HUDEP-2 (cell line): ENCODE measurements at regions not wholly inside any gene's neighbourhood (a gene's known extent, or its start where the extent isn't known, plus 50 kb on each side); places are given as distances from the start of the nearest gene placed in this dataset.

ENCODE experiments used
- DNase-seq, 76 experiments: peaks; one replicate each; lab custom pipeline; 2025; ENCODE audit not compliant: unreplicated experiment in 76 of 76; lab: John Stamatoyannopoulos, UW

DNA sequence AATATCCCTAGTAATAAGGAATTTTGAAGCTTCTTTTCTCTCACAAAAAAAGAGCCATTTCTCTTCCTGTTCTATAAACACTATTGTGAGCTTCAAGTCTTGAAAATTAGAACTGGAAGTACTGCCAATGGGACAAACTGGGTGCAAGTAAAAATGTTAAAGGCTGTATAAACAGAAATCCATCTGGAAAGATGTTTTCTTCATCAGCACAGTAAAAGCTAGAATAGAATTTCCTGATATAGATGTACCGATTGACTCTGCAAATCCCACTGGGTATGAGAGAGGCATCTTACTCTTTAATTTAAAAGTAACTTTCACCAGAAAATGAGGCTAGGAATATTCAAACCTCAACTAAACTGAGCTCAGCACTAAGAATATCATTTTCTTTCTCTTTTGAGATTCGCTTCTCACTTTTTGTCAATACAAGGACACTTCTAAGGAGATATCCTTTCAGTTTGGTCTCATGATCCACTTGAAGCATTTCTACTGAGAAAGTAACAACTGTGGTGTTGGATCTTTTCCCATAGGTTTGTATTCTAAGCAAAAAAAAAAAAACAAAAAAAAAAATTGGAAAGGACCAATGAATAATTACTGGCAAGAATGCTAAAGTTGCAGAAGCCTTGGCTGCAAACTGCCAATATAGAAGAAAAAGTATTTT lies 169.0 kb upstream of the PRDM1 start:
- DNase-seq = no peak

DNA sequence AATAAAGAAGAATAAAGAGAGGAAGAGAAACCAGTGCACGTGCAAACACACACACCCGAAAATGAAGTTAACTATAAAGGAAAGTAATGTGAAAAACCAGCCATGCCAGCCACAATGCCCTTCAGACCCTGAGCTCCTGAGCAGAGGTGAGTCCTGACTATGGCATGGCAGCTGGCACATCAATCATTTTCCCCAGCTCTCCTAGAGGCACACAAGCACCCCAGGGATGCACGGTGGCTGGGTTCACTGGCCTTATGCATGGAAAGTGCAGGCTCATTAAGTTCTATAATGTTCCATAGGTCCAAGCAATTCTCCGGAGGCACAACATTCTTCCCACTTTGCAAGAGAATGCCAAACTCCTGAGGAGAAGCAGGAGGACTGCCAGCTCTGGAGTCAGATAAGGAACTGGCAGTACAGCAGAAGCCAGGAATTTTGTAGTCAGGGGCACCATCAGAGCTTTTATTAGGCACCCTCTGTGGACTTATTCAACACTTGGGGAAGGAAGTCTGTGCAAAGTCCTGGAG lies 175.0 kb upstream of the PRDM1 start:
- DNase-seq = no peak

DNA sequence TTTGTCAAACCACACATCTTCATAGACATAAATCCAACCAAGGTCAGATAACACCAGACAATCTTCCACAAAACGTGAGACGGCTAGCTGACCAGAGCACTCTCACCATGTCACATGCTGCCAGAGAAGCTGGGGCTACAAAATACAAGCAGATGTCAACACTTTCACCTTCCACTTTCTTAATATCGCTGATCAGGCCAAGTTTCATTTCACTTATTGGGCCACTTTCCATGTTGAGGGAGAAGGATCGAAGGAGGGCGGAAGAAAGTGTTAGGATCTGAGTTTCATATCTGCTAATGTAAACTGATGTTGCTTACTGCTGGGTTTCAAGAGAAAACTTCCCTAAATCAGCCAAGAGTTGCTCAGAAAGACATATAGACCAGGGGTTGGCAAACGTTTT lies 177.0 kb upstream of the PRDM1 start:
- no peak for DNase-seq

DNA sequence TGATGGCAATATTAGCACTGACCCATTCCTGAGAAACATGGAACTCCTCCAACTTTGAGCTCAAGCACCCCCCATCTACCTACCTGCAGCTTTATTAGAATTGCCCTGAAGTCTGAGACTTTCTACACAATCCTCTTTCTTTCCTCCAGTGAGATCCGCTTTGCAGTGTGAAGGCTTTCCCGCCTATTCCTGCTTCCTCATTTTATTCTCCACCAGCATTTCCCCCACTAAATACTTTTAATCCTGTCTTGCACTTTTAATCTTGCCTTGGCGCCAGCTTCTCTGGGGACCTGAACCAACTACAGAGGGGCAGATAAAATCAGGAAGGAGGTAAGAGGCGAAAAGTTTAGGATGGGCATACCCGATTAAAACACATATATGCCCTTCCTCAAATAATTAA lies 178.1 kb upstream of the PRDM1 start:
- no peak for DNase-seq

DNA sequence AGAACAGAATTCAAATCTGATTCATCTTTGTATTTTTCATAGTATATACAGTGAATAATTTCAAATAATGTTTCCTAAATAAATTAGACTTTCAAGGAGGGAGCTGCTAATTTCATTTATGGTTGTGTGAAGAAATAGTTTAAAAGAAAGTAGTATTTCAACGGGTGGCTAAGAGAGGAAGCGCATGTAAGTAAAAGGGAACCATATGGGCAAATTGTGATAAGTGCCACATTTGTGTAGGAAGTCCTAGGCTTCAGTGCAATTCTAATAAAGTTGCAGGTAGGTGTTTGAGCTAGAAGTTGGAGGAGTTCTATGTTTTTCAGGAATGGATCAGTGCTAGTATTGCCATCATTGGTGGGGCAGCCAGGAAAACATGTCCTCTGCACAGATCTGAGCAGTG lies 178.8 kb upstream of the PRDM1 start:
- no peak for DNase-seq

DNA sequence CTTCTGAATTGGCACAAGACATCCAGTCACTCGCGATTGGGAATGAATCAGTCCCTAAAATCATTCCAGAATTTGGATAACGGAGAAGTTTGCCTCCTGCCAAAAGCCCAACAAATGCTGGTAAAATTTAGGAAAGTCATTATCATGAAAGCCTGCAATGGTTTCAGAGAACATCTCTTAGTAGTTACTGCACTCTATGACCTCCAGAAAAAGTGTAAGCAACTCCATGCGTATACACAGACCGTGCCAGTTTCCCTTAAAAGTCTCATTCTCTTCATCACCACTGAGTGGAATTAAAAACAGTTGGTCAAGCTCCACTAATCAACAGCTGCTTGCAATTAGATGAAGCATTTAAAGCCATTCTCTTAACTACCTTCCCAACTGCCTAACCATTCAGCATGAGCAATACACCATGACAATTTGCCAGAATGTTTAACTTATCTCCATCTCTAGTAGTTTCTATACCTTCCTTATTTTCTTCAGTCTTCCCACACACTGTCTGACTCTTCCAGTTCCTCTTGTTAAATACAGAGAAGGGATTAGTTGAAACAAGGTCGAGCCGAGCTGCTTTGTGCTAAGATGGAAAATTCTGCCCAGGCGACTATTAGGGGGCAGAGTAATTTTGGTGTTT lies 183.6 kb upstream of the PRDM1 start:
- DNase-seq = no peak

DNA sequence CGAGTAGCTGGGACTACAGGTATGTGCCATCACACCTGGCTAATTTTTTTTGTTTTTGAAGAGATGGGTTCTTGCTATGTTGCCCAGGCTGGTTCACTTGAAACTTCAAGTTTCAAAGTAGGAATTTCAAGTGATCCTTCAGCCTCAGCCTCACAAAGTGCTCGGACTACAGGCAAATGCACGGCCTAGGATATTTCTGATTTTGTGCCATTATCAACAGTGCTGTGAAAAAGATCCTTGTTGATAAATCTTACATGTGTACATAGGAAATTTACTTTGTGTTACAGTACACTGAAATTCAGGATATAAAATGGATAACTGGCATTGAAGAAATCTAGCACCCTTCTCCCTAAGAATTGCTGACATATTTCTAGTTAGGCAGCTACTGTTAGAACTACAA lies 184.6 kb upstream of the PRDM1 start:
- no peak for DNase-seq

DNA sequence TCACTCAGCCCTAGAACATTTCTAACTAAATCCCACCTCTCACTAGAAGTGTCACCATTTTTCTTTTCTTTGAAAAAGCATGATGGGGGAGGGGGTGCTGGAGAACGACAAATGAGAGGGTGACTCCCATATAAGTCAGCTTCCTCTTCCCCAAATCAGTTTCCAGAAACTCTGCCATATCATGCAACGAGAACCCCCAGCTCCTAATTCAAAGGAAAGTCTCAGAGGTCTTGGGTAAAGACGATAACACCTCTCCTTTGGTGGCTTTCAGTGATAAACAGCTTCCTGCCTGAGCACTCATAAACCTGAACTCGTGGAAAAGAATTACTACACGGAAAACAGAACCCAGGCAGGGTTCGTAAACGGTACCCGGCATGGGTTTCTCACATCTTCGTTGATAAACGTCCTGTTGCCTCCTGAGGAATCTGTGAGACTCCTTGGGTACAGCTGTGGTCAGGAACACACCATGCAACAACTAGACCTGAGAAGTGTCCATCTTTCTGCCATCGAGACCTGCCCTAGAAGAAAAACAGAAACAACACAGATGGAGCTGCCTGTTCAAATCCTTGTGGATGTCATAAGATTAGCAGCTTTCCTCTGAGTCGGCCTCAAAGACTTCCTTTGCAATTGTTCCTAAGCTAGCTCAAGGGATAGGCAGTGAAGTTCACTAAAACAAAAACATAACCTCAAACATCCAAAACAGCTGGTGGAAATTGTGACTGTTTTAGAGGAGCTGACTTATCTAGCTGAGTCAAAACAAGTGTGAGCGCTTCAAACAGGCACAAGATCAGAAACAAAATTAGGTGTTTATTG lies 185.8 kb upstream of the PRDM1 start:
- DNase-seq = peak in 2 of 76 experiments; percentile 9 to 14

DNA sequence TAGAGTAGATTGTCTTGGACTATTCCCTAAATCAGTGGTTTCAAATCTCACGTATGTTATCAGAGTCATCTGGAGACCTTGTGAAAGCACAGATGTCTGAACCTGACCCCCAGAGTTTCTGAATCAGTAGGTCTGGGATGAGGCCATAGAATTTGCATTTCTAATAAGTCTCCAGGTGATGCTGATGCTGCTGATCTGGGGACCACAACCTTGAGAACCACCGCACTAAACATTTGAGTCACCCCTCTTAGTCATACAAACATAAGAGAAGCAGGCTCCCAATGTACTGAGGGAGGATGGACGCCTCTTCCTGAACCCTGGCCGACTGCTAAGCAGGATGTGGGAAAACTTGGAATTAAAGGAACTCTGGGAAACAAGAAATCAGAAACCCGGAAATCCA lies 187.8 kb upstream of the PRDM1 start:
- DNase-seq = no peak

DNA sequence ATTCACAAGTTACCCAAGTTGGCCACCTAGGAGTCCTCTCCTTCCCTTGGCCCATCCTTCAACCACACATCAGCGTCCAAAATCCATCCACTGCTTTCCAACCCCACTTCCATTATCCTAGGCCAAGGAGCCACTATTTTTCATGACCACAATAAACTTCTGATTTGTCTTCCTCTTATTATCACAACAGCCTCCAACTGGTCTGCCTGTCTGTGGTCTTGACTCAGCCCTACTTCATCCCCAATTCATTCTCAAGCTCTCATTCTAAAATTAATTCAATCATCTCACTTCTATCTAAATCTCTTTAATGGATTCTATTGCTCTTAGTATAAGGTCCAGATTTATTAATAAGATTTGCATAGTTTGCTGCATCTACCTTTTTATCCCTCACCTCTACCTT lies 189.0 kb upstream of the PRDM1 start:
- DNase-seq = no peak

DNA sequence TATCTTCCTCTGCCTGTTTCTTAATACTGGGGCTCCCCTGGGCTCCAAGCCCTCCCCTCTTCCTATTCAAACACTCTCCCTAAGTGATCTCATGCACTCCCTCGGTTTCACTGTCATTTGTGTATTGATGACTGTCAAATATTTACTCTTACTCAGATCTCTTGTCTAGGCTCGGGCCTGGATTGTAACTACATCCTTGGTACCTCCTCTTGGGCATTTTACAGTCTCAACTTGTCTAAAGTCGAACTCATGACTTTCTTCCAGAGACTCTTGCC lies 189.4 kb upstream of the PRDM1 start:
- no peak for DNase-seq

DNA sequence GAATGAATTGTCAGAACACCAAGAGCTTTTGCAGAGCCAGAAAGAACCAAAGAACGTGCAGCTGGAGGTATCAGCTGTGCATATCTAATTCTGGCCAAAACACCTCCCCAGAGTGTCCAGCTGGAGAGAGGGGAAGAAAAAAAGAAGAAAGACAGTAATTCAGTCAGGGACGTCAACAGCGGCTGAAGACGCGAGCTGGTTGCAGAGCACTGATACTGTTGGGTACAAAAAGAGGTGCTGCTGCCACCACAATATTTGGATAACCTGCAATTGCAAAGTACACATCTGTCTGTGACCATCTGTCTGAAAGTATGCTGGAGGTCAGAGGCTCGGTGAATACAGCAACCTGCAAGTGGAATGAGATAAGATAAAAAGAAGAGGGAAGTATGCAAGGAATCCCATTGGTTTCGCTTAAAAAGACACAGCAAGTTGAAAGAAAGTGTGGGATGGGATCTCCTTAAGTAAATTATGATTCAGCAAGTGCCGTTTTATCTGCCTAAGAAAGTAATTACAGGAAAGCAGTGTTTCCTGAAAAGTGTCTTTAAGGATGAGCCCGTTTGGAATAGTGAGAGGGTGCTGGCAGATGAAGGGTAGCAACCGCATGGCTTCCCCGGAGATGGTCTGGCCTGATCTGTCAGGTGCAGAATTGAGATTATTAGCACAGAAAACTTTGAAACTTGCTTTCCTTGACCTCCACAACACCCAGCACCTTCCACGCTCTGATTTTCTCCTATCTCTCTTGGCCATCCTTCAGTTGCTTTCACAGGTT lies 189.9 kb upstream of the PRDM1 start:
- DNase-seq = no peak

DNA sequence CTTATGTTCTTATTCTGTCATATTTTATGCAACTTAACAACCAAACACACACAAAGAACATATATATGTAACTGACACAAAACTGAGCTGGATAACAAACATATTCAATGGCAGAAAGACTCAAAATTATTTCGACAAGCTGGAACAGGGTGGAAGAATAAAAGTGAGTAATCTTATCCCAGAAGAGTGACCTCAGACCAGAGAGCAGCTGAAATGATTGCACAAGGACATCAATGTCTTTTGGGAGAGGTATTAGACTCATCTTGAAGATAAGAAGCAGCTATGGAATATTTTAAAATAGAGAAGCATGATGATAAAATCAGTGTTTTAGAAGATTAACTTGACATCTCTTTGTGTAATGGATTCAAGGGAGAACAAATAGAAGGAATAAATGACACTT lies 191.6 kb upstream of the PRDM1 start:
- DNase-seq = no peak

DNA sequence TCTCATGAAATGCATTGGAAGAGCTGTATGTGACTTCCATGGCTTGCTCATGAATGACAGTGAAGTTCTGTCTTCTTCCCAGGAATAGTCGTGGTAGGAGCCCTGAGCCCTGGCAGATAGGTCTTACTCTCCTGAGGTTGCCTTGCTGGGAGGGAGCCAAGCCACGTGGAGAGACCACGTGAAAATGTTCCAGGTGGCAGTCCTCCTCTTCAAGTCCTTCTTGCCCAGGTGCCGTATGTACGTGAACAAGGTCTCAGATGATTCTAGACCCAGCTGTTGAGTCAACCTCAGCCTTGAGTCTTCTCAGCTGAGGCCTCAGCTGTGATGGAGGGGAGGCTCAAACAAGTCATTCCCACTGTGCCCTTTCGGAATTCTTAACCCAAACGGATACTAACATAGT lies 192.4 kb upstream of the PRDM1 start:
- no peak for DNase-seq

DNA sequence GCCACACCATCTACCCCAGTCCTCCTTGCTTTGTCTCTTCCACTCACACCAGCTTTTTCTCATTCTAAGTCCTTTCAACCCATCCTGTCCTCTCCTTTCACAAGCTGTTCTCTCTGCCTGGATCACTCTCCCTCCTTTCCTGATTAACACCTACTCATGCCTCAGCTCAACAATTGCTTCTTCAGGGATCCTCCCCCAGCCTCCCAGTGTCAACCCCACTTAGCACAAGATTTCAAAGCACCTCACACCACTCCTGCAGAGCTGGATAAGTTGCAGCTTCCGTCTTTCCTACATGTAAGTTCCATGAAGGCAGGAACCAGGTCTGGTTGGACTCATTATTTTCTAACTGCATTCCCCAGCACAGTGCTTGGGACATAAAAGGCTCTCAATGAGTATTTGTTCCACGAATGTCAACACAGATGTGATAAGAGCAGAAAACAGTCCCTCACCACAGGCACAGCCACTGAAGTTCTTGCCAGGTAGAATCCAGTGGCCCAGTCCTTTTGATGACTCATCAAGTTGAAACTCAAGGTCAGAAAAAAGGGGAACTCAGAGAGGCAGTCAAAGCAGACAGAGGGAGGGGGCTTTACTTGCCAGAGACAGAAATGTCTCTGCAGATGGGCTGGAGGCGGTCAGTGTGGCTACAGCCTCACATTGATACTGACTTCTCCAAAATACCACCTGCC lies 193.4 kb upstream of the PRDM1 start:
- peak in 7 of 76 experiments; percentile 7 to 35 (median 15) for DNase-seq

DNA sequence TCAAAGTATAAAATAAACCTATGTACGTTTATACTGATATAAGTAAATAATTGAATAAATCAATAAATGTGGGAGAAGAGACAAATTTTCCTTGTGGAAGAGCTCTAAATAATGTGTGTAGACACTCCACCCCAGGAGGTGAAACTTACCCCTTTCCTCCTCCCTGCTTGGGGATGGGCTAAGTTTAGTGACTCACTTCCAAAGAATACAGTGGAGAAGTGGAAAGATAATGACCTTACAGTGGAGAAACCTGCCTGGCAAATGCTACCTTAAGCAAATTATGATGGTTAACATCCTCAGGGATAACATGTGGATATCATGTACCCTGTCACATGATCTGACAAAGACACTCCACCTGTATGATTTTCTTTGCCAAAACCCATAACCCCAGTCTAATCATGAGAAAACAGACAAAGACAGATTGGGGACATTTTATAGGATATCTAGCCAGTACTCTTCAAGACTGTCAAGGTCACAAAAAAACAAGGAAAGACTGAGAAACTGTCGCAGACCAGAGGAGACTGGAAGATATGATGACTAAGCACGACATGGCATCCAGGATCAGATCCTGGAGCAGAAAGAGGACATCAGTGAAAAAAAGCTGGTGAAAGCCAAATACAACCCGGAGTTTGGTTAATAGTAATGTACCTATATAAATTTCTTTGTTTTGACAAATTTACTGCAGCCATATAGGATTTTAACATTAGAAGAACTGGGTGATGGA lies 195.5 kb upstream of the PRDM1 start:
- no peak for DNase-seq

DNA sequence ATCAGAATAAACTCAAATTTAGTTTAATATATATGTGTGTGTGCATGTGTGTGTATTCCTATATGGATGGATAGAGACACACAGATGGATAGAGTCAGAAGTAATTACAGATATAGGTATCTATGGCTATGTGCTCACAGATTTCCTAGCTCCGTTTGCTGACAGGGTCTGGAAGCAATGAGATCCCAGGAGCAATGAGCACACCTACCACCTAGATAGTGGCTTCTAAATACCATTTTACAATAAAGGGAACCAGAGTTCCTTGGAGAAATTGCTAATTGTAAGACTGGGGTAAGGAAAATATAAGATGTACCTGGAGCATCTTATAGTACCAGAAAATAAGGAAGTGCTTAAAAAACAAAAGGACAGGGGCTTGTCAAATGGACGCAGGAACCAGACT lies 196.2 kb upstream of the PRDM1 start:
- DNase-seq = no peak

DNA sequence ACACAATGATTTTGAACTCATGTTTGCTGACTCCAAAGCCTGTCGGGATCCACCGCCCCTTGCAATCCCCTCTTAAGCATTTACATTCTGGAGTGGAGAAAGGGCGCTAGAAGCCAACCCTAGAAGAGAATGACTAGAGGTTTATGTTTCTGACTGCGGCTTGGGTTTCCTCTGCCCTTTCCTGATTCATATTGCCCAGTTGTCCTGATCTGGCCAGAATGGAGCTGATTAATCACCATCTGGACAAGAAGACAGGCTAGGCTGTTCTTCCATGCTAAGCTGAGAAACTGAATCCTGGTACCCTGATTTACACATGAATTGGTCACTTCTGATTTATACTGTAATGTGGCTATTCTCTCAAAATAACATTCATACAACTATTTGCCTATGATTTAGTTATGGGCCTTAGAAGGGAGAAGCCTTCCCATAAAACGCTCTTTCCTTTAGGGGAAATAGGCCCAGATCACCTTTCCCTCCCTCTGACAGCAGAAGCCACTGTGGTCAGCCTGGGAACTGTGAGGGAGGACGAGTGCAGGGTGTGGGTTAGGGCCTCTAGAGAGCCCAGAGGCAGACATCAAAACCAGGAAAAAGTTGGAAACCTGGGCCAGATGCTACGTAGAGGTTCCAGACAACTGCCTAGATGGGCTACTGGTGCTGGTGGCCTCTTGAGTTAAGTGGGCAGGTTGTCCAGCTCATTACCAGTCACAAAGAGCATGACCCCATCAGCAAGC lies 199.2 kb upstream of the PRDM1 start:
- DNase-seq = no peak

DNA sequence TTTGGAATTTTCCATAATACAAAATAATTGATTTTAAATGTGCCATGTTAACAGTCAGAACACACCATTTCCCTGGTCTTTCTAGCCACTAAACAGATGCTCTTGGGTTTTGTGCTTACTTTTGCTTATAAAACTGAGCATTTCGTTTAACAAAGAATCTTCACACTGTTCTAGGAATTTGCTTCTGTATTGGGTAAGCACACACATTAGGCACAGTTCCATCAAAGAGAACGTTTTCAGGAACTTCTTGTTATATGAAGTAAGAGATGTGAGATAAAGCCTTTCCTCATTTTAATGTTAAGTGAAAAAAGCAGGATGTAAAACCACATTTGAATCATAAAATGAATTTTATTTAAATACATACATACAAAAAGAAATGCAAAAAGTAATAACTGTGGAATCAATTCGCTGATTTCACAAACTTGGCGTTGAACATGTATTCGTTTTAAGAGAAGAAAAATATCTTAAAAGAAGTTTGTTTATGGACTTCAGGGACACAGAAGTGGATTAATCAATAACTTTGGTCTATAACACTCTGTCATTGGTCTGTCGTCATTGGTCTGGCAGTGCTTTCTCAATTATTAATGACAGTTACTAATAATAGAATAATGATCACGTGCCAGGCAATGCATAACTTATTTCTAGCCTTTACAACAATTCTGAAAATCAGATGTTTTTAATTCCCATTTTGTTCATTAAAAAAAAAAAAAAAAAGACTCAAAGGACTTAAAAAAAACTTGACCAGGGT lies 199.9 kb upstream of the PRDM1 start:
- DNase-seq = no peak
